GM12892 (cell line): ENCODE measurements at regions not wholly inside any gene's neighbourhood (a gene's known extent, or its start where the extent isn't known, plus 50 kb on each side); places are given as distances from the start of the nearest gene placed in this dataset.
"Not testable (repeated sequence)": the region's sequence is repeated elsewhere in the genome, so short reads cannot be mapped to it uniquely, and the experiment has no call there.

Source experiments
- POLR2A ChIP-seq: IDR thresholded peaks from 2 replicates; pipeline ENCODE4 v1.6.1; 2011; ENCODE audit warnings: low read depth, low read length, control low read depth
- POLR2AphosphoS5 ChIP-seq: IDR thresholded peaks from 2 replicates; pipeline ENCODE4 v1.6.1; 2011; ENCODE audit warnings: low read depth, low read length, control low read depth

DNA sequence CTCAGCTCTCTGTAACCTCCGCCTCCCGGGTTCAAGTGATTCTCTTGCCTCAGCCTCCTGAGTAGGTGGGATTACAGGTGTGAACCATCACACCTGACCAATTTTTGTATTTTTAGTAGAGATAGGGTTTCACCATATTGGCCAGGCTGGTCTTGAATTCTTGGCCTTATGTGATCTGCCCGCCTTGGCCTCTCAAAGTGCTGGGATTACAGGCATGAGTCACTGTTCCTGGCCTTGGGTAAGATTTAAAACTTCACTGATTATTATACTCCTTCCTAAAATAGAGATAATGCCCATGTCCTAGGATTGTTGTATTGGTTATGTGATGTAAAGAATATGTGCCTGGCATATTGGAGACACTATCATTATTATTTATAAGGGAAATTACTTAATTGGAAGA, 495.2 kb downstream of the PCNX1 start:
- not testable (repeated sequence) for TF ChIP-seq POLR2A, POLR2AphosphoS5
